CD4-positive, alpha-beta T cell treated with Interleukin-15 for 1 hour (primary cell): ENCODE measurements at regions not wholly inside any gene's neighbourhood (a gene's known extent, or its start where the extent isn't known, plus 50 kb on each side); places are given as distances from the start of the nearest gene placed in this dataset.

Experiments
- DNase-seq: peaks from one replicate; pipeline ENCODE4 v3.0.0-alpha.2; 2020

DNA sequence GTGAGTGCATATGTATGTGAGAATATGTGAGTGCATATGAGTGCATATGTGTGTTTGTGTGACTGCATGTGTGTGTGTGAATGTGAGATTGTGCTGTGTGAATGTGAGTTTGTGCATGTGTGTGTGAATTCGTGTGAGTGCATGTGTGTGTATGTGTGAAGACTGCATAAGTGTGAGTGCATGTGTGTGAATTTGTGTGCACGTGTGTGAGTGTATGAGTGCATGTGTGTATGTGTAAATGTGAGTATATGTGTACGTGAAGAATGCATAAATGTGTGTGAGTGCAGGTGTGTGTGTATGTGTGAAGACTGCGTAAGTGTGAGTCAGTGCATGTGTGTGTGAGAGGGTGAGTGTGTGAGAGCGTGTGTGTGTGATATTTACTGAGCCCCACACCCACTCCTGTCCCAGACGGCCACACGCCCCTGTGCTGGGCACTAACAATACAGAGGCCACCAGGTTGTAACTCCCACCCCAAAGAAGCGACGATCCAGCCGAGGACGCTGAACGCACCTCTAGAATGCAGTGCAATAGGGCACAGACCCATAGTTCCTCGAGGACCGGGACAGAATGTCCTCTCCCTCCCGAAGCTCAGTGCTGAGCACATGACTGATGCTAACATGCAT is 97.8 kb downstream of the C16orf95 start:
- DNase-seq: no peak

DNA sequence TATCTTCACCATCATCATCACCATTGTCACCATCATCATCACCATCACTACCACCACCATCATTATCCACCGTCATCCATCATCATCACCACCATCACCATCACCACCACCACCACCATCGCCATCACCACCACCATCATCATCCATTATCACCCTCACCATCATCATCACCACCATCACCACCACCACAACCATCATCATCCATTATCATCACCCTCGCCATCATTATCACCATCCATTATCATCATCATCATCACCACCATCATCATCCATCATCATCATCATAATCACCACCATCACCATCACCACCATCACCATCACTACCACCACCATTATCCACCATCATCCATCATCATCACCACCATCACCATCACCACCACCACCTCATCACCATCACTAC is 95.6 kb downstream of the C16orf95 start:
- no peak for DNase-seq

DNA sequence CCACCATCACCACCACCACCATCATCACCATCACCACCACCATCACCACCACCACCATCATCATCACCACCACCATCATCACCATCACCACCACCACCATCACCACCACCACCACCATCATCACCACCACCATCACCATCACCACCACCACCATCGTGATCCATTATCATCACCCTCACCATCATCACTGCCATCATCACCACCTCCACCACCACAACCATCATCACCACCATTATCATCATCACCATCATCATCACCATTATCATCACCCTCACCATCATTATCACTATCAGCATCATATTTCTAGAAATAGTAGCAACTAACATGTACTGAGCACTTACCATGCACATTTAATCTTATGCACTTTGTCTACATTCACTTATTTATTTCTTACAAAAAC is 94.9 kb downstream of the C16orf95 start:
- no peak for DNase-seq

DNA sequence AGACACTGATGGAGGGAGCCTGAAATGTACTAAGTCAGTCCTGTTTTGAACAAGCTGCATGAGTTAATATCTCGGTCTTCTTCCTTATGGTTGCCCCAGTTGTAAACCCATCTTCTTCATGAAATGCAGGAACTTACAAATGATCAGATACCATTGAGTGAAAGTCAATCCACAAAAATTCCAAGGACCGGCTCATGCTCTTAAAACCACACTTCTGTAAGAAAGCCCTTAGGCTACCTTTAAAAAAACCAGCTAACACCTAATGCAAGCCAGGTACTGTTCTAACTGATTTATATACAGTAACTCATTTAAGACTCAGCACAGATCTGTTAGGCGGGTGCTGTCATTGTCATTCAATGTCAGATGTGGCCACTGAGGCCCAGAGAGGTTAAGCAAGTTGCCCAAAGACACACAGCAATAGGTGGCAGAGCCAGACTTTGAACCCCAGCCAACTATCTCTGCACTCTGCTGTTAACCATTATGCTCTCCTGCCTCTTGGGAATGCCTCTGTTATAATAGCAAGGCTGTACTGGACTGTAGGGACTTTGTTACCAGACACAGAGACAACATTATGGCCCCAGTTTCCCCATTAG is 93.4 kb downstream of the C16orf95 start:
- DNase-seq: no peak

DNA sequence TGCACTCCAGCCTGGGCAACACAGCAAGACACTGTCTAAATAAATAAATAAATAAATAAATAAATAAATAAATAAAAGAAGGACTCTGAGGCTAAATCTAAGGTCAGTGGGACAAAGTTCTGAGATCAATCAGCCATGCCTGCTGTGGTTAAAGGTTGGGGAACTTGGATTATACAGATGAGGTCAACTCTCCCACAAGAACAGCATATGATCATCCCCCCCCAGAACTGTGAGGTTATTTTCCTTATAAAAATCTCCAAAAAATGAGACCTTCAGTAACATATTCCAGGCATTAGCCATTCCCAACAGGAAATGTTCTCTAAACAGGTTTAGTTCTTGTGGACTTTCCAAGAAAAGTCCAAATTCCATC is 90.3 kb downstream of the C16orf95 start:
- DNase-seq: no peak

DNA sequence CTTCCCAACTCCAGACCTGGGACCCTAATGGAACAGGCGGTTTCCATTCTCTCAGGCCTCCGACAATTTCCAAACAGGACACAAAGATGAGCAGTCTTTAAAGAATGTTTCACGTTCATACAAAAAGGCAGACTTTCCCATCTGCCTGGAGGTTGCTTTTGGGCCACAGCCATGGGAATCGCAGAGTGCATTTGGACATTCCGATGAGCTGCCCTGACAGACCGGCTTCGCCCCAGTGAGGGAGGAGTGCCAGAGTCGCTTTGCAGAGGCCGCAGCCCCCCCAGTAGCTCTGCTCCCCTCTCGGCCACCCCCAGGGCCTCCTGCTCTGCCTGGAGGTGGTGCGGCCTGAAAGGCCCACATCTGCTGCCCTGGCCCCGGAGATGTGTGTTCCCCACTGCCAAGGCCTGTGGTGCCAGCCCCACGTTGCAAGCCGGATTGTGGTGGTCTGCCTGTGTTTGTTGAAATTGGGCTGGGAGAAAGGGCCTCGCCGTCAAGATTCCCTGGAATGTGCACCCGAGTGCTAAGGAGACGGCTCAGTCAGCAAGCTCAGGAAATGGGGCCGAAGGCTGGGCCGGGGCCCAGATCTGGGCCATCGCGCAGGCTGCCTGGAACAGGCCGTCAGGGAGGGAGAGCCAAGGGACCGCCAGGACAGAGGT is 89.8 kb downstream of the C16orf95 start:
- no peak for DNase-seq

DNA sequence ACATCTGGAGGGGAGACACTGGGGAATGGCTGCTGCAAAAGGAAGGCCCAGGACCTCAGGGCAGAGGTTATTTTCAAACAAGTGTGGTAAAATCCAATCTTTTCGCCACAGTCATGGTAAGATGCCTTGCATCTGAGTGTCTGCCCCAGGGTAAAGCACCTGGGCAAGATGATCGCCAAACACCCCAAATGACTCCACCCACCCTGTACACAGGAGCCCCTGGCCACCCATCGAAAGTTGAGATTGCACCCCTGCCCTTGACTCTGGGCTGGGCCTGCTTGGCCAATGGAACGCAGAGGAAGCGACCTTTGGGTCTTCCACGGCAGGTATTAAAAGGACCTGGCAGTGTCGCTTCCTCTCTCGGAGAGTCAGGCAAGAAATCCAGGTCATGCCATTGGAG is 88.8 kb downstream of the C16orf95 start:
- DNase-seq: no peak

DNA sequence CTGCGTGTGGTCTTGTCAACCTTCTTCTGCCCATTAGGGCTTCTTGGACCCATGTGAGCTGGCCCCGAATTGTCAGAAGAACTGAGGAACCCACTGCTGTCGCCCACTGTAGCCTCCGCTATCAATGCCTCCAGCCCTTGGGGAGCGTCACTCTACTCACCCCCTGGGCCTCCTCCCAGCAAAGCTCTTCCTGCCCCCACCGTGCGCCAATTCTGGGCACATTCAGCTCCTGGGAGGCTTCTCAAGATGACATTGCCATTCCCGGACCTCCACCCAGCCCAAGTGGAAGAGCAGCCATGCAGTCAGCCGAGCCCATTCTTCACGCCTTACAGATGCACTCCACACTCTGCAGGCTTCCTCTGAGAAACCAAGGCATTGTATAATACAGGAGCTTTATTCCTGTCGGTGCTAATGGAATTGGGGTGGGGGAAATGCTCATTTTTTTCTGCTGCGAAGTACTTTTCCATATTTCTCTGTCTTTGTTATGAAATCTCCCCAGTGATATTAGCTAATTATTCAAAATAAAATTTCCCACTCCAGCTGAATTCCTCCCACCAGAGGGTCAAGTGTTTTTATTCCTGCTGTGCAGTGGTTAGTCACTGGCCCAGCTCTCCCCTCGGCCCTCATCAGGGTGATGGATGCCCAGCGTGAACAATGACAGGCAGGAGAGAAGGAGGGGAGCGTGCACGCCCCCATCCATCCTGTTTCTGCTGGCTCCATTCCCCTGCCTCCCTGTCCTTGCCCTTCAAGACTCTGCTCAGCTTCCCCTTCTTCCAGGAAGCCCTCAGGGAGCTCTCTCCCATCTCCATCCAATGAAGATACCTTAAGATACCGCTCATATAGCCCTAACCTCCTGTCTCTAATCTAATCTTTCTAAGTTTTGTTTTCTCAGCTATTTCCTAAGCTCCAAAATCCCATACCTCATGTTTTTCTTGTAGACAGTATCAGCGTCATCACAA is 87.7 kb downstream of the C16orf95 start:
- DNase-seq: no peak

DNA sequence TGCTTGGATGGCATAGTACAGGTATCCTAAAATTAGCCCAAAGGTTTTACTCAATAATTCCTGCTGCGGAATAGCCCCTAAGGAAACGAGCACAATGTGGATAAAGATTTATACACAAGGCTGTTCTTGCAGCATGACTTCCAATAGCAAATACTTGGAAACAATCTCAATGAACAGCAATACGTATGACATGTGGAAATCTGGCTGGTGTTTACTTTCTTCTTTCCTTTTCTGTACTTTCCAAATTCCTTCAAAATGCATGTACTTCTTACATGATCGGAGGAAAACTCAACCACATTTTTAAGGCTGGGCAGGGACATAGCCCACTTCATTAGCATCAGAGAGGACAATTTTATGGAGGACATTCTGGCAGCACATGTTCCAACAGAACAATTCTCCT is 86.6 kb downstream of the C16orf95 start:
- no peak for DNase-seq

DNA sequence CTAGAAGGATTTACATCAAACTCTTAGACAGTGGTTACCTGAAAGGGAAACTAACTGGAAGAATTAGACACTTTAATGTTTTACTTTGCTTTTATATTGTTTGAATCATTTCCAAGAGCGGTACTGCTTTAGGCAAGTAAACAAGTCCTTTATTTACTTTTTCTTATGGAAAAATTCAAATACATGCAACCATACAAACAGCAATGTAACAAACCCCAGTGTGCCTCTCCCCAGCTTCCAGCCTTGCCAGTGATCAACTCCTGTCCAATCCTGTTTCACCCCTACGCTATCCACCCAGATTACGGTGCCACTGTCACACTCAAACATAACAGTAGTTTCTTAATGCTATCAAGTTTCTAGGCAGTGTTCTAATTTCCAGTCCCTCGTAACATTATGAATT is 85.9 kb downstream of the C16orf95 start:
- no peak for DNase-seq

DNA sequence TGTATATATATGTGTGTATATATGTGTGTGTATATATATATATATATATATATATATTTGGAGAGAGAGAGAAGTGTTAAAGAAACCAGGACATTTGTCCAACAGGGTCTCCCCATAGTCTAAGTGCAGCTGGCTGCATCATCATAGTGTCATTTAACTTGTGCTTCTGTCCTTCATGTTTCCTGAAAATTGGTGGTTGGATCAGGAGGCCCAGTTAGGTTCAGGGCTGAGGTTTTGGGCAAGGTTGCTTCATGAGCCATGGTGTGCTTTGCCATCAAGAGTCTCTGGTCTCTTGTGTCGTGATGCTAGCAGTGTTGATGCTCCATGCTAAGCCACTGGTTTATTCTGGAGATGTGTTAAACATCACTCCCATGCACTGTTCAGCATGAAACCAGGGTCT is 85.3 kb downstream of the C16orf95 start:
- no peak for DNase-seq

DNA sequence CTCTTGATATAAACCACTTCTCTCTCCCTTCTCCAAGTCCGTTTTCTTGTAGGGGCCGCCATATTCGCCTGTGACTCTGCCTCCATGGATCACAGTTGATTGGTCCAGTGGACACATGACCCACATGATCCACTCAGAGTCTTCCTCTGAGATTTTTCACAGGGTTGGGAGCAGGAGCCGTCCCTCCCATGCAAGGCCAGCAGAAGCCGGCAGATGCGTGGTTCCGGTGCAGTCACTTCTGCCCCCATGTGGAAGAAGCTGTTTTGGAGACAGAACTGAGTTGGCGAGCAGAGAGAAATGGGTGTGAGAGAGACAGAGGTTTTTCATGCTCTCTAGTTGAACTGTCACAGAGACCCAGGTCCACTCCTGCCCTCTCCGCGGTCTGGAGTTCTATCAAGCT is 83.3 kb downstream of the C16orf95 start:
- no peak for DNase-seq

DNA sequence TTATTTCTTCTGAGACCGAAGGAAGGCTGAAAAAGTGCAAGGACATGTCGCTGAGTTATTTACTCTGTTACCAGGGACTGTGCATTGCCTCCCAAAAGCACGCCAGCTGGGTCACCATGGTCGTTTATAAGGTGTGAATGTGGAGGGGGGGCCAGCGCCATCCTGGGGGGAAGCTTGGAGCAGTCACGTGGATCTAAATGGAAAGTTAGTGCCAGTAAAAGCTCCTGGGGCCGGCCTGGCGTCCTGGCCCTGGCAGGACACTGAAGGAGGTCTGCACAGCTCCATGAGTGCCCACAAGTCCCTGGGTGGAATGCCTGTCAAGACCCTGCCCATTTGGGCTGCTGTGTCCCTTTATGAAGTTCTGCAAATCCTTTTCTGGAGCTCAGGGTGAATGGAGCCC is 82.6 kb downstream of the C16orf95 start:
- no peak for DNase-seq

DNA sequence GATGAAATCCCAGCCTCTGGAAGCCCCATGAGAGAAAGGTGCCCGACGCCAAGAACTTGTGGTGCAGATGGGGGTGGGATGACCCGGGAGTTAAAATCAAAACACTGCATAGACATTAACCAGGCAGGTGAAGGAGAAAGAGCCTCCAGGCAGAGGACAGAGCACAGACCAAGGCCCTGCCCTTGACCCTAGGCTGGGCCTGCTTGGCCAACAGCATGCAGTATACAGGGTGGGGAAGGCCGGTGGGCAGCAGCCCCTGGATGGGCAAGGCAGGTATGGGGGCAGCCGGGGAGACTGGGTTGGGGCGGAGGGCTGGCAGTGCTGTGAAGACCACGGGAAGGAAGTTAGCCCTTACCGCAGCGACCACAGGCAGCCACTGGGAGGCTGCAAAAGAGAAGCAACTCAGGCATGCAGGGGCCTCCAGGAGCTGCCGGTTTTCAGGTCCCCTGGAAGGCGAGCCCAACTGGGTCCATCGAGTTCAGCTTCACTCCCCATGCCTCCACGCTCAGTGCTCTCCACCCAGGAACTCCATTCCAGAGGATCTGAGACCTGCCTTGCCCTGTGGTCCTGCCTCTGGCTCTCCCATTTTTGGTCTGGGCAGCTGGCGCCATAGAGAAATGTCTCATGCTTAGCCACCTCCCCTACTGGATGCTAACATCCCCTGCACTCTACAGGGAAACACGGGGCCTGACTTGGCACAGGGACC is 81.2 kb downstream of the C16orf95 start:
- no peak for DNase-seq

DNA sequence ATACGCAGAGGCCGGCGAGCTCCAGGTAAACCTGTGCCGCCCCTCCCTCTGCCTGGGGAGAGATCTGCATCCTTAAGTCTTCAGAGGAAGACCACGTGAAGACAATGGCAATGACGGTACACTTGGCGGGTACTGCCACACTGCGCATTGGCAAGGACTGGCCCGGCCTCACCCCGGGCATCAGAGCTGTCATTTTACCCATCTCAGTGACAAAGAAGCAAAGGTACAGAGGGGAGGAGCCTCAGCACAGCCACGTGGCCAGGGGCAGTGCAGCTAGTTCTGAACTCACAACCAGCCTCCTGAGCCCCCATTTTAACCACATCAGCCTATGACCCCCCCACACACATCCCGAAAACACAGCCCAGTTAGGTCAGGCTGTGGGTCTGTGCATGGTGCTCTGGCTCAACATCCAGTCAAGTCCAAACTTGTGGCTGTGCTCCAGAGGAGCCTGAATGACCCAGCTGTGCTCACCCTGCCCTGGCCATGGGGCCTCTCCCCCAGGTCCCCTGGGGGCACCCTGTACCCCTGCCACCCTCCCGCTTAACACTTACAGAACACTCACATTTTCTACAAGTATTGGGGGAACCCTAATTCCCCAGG is 80.6 kb downstream of the C16orf95 start:
- no peak for DNase-seq

DNA sequence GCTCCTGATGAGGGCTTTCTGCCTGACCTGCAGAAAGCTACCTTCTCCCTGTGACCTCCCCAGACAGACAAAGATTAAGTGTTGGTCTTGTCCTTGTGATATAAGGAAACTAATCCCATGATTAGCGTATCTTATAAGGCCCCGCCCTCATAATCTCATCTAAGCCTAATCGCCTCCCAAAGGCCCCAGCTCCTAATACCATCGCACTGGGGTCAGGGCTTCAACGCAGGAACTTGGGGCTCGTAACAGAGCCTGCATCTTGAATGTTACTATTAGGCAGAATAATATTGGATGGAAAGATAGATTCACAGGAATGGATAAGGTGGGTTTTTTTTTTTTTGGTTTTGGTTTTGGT is 78.9 kb downstream of the C16orf95 start:
- no peak for DNase-seq

DNA sequence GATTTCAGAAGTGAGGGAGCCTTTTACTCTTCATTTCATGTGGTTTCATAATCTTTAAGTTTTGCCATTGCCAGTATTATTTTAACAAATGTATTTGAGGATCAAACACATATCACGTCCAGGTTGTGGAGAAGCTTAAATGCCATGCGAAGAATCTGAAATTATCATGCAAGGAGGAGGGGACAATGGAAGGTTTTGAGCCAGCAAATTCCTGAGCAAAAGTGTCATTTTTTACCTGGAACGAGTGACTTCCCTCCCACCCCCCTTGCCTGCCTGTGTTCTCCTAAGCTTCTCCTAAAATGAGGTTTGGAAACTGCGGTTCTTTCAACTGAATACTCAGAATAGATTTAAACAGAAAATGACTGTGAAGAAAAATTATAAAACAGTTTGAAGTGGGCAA is 77.6 kb downstream of the C16orf95 start:
- no peak for DNase-seq

DNA sequence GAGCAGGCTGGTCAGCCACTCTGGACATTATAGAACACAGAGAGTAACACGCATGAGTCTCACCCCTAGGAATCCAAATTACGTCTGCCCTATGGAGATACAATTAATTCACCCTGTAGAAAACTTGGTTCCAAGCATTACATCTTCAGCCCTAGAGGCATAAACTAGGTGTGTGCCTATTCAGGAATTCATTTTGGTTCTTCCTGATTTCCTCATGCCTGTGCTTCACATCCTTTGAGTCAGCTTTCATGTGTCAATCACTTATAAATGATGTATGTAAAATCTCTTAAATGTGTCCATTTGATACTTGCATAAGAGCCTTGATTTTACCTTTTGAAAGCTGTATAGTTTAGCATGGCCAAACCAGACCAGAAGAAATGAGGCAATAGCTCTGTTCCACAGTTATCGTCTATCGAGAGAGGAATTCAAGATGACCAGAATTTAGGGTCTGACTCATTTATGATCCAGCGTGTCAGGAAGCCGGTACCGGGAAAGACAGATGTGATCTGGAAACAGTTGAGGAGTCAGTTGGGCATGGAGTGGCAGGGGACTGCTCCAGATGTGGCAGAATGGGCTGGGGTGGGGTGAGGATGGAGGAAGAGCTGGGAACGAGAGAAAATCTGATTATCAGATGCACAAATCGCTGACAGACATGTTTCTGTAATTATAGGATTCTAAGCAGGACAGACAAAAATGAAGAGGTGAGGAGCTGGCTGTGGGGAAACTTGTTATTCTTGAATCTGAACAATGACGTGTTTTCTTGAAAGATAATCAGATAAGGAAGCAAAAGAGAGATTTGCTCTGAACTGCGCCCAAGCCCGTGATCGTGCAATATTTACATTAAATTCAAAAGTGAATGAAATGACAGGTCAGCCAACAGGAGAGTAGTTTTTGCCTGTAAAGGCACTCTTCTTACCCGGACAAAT is 76.7 kb downstream of the C16orf95 start:
- no peak for DNase-seq

DNA sequence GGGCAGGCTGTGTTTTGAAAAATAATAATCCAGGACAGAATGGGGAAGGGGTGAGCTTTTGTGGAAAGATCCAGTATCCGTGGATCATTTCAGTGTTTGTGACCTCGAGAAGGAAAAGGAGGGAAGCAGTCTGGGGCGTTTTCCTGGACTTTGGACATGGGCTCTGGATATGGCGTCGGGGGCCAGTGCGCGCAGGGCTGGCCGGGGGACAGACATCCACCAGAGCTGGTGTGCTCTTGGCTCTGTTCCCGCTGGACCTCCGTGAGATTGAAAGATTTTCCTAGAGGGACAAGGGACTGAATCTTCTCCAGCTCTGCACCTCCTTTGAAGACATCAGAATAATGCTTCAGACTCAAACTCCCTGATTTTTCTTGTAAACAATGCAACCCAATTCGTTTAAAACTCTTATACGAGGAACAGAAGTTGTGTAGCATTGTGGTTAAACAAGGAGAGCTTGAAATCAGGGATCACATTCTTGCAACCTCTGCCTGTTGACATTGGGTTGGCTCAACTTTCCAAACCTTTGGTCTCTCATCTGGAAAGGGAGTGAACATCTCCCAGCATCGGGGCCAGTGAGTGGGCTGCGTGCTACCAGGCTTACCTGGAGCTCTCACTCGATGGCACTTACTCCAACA is 75.9 kb downstream of the C16orf95 start:
- DNase-seq: no peak

DNA sequence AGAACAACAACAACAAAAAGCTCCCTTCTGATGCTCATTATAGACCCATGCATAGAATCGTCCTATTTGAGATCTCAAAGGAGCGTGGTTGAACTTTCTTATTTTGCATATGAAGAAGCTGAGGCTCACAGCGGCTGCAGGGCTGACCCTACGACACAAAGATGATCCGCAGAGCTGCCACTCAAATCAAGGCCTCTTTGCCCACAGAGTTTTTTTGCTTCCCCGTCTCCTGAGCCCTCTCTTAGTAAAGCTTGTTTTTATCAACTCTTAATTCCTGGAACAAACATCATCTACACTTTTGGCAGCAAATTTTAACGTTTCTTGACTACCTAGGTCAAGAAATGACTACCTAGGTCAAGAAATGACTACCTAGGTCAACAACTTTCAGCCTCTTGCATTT is 73.7 kb downstream of the C16orf95 start:
- DNase-seq: no peak

DNA sequence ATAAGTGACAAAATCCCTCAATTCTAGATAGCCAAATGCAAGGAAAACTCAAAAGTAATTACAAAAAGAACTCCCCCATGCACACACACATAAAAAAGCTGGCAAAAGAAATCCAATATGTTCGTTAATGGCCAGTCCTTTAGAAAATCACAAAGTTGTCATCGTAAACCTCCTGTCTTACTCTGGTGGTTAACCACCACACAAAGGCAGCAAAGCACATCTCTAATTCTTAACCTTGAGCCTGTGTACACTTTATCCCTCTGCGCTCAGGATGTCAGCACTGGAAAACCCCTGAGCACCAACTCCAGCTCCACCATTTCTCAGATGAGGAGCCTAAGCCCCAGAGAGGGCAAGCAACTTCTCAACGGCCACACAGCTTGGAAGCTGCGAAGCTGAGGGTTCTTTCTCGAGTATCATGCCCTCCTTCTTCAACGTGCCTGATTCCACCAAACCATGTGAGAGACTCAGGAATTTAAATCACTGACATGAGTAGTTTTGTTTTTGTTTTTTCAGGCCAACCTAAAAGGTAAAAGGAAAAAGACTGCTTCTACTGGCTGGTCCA is 72.5 kb downstream of the C16orf95 start:
- no peak for DNase-seq
